DMS79 treated with DMSO at 0.1 percent for 48 hours (cell line): ENCODE measurements at regions not wholly inside any gene's neighbourhood (a gene's known extent, or its start where the extent isn't known, plus 50 kb on each side); places are given as distances from the start of the nearest gene placed in this dataset.
"Not testable (repeated sequence)": the region's sequence is repeated elsewhere in the genome, so short reads cannot be mapped to it uniquely, and the experiment has no call there.

Experiments
- DNase-seq: peaks from one replicate; lab custom pipeline; 2025; lab: John Stamatoyannopoulos, UW

DNA sequence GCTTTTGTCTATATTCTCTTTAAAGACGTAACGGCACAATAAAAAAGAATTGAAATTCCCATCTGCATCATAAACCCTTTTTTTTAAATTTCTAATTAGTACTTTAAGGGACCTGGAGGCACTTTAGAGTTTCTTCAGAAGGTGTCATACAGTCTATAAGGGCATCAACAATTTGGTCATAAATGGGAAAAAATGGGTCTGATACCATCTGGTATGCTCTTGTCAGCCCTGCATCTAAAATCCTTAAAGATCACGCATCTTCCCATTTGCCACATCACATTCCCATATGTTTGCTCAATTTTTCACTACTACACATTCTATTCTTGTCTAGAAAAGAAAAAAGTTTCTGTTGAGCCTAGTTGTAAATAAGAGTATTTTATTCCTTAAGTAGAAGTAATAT is 53.8 kb downstream of the COX7C start:
- no peak for DNase-seq

- no peak for DNase-seq
Observed at GRCh38 chr5:86674069-86674468, 56.3 kb downstream of the COX7C start.

GRCh38 chr5:86675311-86675710 is 57.6 kb downstream of the COX7C start:
- no peak for DNase-seq

DNA sequence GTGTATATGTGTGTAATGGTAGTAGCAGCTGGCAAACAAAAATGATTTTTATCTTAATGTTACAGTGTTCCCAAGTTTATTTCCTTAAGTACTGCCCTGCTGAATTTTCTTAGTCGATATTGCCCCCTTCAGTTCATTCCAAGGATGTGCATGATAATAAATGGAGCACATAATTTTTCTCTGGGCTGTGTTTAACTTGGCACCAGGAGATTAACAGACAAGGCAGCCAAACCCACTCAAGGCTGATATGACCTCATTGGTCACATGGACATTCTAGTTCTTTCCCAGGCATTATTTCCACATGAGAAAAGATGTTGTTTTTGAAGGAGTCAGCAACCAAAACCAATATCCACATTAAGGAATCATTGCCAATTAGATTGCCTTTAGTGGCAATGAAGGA is 61.8 kb downstream of the COX7C start:
- peak; percentile 0 for DNase-seq

DNA sequence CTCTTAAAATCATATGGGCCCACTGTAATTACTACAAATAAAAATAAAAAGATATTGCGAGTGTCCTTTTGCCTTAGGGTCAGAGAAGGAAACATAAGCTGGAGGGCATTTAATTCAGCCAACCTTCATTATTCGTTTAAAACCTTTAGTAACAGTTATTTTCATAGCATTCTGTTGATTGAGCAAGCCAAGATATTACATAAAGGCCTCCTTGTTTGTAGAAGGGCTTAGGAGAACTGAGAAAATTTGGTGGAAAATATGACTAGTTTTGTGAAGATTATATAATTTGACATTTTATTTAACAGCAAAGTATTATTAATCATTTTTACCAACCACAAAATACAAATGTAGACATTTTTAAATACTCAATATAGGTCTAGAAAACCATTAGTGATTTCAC is 62.2 kb downstream of the COX7C start:
- no peak for DNase-seq

- DNase-seq, result no peak
Observed at GRCh38 chr5:86684222-86684621, 66.5 kb downstream of the COX7C start.

- no peak for DNase-seq
Observed at GRCh38 chr5:86686046-86686445, 68.3 kb downstream of the COX7C start.

GRCh38 chr5:86688406-86688805 is 70.7 kb downstream of the COX7C start:
- no peak for DNase-seq

- DNase-seq, result no peak
Observed at GRCh38 chr5:86689103-86689729, 71.5 kb downstream of the COX7C start.

- no peak for DNase-seq
Observed at GRCh38 chr5:86709157-86709881, 91.6 kb downstream of the COX7C start.

GRCh38 chr5:86716121-86716520 is 98.4 kb downstream of the COX7C start:
- DNase-seq, result no peak

- not testable (repeated sequence) for DNase-seq
Observed at GRCh38 chr5:86731319-86732117, 113.8 kb downstream of the COX7C start.

- DNase-seq, result no peak
Observed at GRCh38 chr5:86735370-86735769, 117.6 kb downstream of the COX7C start.

DNA sequence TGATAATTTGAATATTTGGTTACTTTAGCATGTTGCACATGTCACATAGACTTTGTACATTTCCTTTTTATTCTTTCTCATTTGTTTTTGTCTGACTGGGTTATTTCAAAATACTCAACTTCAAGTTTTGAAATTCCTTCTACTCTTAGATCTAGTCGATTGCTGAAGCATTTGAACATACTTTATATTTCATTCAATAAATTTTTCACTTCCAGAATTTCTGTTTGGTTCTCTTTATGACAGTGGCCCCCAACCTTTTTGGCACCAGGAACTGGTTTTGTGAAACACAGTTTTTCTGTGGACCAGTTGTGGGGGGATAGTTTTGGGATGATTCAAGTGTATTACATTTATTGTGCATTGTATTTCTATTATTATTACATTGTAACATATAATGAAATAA is 119.8 kb downstream of the COX7C start:
- DNase-seq, result no peak

DNA sequence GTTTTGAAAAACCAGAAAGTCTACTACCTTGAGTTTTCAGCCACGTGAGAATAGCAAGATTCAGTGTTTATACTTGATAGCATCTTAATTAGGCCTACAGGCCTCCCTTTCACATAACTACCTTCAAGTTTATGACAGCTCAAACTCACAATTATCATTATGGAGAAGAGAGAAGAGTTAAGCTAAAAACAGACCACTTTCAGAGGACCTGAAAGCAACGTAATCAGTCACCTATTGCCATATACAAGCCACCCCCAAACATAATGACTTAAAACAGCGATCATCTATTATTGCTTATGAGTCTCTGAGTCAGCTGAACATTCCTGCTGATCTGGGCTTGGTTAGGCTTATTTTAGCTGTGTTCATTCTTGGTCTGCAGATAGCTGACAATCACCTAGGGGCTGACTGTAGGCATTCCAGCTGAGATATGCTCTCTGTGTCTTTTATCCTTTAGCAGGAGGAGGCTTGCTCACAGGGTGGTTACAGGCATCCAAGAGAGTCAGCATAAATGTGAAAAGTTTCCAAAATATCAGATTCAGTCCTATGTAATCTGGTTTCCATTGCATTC is 130.9 kb downstream of the COX7C start:
- no peak for DNase-seq

GRCh38 chr5:86749841-86750240 is 132.1 kb downstream of the COX7C start:
- no peak for DNase-seq

DNA sequence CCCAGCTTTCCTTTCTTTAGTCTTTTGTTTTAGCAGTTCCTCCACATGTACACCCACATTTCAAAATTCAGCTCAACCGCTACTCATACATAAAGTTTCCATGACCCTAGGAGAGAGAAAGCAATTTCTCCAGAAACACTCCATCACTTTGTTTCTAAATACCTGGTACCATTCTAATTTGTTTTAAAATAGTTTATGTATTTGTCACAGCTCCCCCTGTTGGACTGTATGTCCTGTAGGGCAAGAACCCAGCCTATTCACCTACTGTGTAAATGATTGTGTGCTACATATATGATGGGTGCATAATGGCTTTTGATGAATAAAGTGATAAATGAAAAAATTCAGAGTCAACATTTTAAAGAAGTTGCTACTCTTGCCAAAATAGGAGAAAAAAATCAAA is 139.1 kb downstream of the COX7C start:
- no peak for DNase-seq

GRCh38 chr5:86757824-86758223 is 140.1 kb downstream of the COX7C start:
- DNase-seq, result no peak

- no peak for DNase-seq
Observed at GRCh38 chr5:86760661-86761060, 142.9 kb downstream of the COX7C start.

GRCh38 chr5:86763929-86764328 is 146.2 kb downstream of the COX7C start:
- DNase-seq, result no peak

DNA sequence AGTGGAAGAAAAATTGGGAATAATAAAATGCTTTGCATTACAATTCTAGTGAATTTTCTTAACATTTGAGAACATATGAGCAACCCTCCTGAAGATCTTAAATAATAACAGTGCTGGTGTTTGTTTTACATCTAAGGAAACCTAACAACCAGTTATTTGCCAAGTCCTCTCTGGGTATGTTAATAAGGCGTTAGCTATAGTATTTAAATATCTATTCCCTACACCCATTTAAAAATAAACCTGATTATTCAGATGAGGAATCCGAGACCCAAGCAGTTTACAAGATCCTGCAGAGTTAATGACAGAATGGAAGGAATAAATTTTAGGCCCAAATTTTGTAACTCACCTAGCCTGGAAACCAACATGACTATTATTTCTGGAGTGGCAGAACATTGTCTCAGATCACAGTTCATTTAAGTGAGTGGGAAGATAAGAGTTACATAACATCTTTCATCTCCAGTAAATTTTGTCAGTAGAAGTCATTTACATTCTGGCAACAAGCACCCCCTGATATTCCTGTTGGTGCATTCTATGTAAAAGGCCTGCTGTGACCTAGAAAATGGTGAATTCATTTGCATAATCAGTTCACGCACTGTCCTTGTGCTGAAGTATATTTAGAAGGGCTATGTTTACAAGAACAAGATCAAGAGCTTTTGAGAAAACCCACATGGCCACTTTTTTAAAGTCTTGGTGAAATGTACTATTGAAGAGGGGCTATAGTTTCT is 148.2 kb downstream of the COX7C start:
- no peak for DNase-seq

GRCh38 chr5:86768699-86769202 is 151.0 kb downstream of the COX7C start:
- no peak for DNase-seq
